Endothelial cell (in vitro differentiated cells): ENCODE measurements at regions not wholly inside any gene's neighbourhood (a gene's known extent, or its start where the extent isn't known, plus 50 kb on each side); places are given as distances from the start of the nearest gene placed in this dataset.

Experiments used
- DNase-seq: peaks from one replicate; pipeline ENCODE4 v3.0.0; 2021; ENCODE audit warnings: low spot score
- H3K27ac Mint-ChIP-seq: one replicate; pipeline ENCODE4 v1.8.0; 2021; ENCODE audit warnings: mixed read lengths, inconsistent platforms; ENCODE audit not compliant: unreplicated experiment
- H3K27me3 Mint-ChIP-seq: one replicate; pipeline ENCODE4 v1.8.0; 2021; ENCODE audit warnings: mild to moderate bottlenecking, moderate library complexity, mixed read lengths, inconsistent platforms; ENCODE audit not compliant: unreplicated experiment
- H3K36me3 Mint-ChIP-seq: one replicate; pipeline ENCODE4 v1.8.0; 2021; ENCODE audit warnings: mild to moderate bottlenecking, low read depth, mixed read lengths, inconsistent platforms; ENCODE audit not compliant: unreplicated experiment
- H3K4me1 Mint-ChIP-seq: one replicate; pipeline ENCODE4 v1.8.0; 2021; ENCODE audit warnings: mild to moderate bottlenecking, mixed read lengths, inconsistent platforms; ENCODE audit not compliant: unreplicated experiment
- H3K4me3 Mint-ChIP-seq: one replicate; pipeline ENCODE4 v1.8.0; 2021; ENCODE audit warnings: mild to moderate bottlenecking, mixed read lengths, inconsistent platforms; ENCODE audit not compliant: unreplicated experiment
- H3K9me3 Mint-ChIP-seq: one replicate; pipeline ENCODE4 v1.8.0; 2021; ENCODE audit warnings: mixed read lengths, inconsistent platforms; ENCODE audit not compliant: unreplicated experiment
- TF ChIP-seq, protein P1 (sequence below): fragments of 200-600 bp; sonication (generic); IDR thresholded peaks from one replicate; pipeline ENCODE4 v1.5.0; 2021; ENCODE audit warnings: antibody characterized with exemption; ENCODE audit not compliant: unreplicated experiment

GRCh38 chr2:187920511-187920910 lies 366.3 kb upstream of the TFPI start:
- H3K9me3 Mint-ChIP-seq, result no peaks in the 10 kb centered on the region
- no peak overlapping the region for H3K27ac Mint-ChIP-seq
- H3K27me3 Mint-ChIP-seq, result peaks cover 2% of the 10 kb centered on the region
- no peak for DNase-seq
- no peaks in the 10 kb centered on the region for H3K36me3 Mint-ChIP-seq
- no peaks in the 10 kb centered on the region for H3K4me1 Mint-ChIP-seq
- TF ChIP-seq, protein P1, sequence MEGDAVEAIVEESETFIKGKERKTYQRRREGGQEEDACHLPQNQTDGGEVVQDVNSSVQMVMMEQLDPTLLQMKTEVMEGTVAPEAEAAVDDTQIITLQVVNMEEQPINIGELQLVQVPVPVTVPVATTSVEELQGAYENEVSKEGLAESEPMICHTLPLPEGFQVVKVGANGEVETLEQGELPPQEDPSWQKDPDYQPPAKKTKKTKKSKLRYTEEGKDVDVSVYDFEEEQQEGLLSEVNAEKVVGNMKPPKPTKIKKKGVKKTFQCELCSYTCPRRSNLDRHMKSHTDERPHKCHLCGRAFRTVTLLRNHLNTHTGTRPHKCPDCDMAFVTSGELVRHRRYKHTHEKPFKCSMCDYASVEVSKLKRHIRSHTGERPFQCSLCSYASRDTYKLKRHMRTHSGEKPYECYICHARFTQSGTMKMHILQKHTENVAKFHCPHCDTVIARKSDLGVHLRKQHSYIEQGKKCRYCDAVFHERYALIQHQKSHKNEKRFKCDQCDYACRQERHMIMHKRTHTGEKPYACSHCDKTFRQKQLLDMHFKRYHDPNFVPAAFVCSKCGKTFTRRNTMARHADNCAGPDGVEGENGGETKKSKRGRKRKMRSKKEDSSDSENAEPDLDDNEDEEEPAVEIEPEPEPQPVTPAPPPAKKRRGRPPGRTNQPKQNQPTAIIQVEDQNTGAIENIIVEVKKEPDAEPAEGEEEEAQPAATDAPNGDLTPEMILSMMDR, result no peak
- no peak overlapping the region for H3K4me3 Mint-ChIP-seq

GRCh38 chr2:187922846-187923245 lies 368.6 kb upstream of the TFPI start:
- H3K27ac Mint-ChIP-seq, result no peak overlapping the region
- H3K27me3 Mint-ChIP-seq, result no peaks in the 10 kb centered on the region
- DNase-seq, result no peak
- no peaks in the 10 kb centered on the region for H3K9me3 Mint-ChIP-seq
- H3K4me1 Mint-ChIP-seq, result no peaks in the 10 kb centered on the region
- no peak overlapping the region for H3K4me3 Mint-ChIP-seq
- TF ChIP-seq, protein P1, result no peak
- no peaks in the 10 kb centered on the region for H3K36me3 Mint-ChIP-seq

- no peaks in the 10 kb centered on the region for H3K4me1 Mint-ChIP-seq
- TF ChIP-seq, protein P1, result no peak
- no peak overlapping the region for H3K4me3 Mint-ChIP-seq
- no peaks in the 10 kb centered on the region for H3K27me3 Mint-ChIP-seq
- DNase-seq, result no peak
- no peak overlapping the region for H3K27ac Mint-ChIP-seq
- no peaks in the 10 kb centered on the region for H3K36me3 Mint-ChIP-seq
- no peaks in the 10 kb centered on the region for H3K9me3 Mint-ChIP-seq
Observed at GRCh38 chr2:187924293-187924692, 367.4 kb upstream of the GULP1 start.

- TF ChIP-seq, protein P1, result no peak
- no peak overlapping the region for H3K27ac Mint-ChIP-seq
- H3K4me1 Mint-ChIP-seq, result no peaks in the 10 kb centered on the region
- no peaks in the 10 kb centered on the region for H3K36me3 Mint-ChIP-seq
- no peak for DNase-seq
- H3K27me3 Mint-ChIP-seq, result no peaks in the 10 kb centered on the region
- no peak overlapping the region for H3K4me3 Mint-ChIP-seq
- no peaks in the 10 kb centered on the region for H3K9me3 Mint-ChIP-seq
Observed at GRCh38 chr2:187934236-187934635, 357.4 kb upstream of the GULP1 start.

DNA sequence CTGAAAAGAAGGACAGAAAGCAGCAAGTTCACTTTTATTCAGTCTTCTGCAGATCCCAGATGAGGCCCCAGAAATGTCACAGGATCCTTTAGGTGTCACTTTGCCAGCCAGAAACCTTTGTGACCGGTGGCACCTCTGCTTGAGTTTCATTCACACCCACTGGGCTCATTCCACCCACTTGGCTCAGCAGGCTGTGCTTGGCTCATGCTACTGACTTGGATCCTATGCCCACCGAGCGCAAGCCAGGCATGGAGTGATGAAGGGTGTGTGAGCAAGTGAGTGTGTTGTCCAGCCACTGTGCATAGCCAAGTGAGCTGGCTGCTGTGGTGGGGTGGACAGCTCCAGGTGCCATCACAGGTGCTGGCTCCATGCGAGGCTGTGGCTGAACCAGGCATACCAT lies 357.0 kb upstream of the GULP1 start:
- no peaks in the 10 kb centered on the region for H3K4me1 Mint-ChIP-seq
- H3K27ac Mint-ChIP-seq, result no peak overlapping the region
- no peaks in the 10 kb centered on the region for H3K9me3 Mint-ChIP-seq
- TF ChIP-seq, protein P1, result no peak
- DNase-seq, result no peak
- H3K36me3 Mint-ChIP-seq, result no peaks in the 10 kb centered on the region
- H3K27me3 Mint-ChIP-seq, result no peaks in the 10 kb centered on the region
- no peak overlapping the region for H3K4me3 Mint-ChIP-seq
